Tibial artery (tissue), 4 donors: ENCODE measurements at regions not wholly inside any gene's neighbourhood (a gene's known extent, or its start where the extent isn't known, plus 50 kb on each side); places are given as distances from the start of the nearest gene placed in this dataset.

Experiments
- DNase-seq, 2 donors: peaks; one replicate each; pipeline ENCODE4 v3.0.0-alpha.2; 2019
- H3K27ac ChIP-seq, 2 donors: fragments of 200-600 bp; sonication (generic) in 1 of 2; 1 replicate in 1 of 2; 2 replicates in 1 of 2; pipeline ENCODE4 v1.5.1; 2018 to 2019; ENCODE audit warnings: mild to moderate bottlenecking in 1 of 2
- H3K27me3 ChIP-seq, 2 donors: fragments of 200-600 bp; sonication (generic) in 1 of 2; one replicate each; pipeline versions ENCODE4 v1.5.1 to v1.6.0; 2016 to 2019
- H3K36me3 ChIP-seq, 3 donors: fragments of 200-600 bp; sonication (generic) in 2 of 3; one replicate each; pipeline ENCODE4 v1.5.1; 2016 to 2019; ENCODE audit warnings: mild to moderate bottlenecking in 2 of 3
- H3K4me1 ChIP-seq, 4 donors: fragments of 200-600 bp; sonication (generic) in 2 of 4; 1 replicate in 3 of 4; 2 replicates in 1 of 4; pipeline ENCODE4 v1.5.1; 2016 to 2019
- H3K4me3 ChIP-seq, 2 donors: fragments of 200-600 bp; sonication (generic) in 1 of 2; 1 replicate in 1 of 2; 2 replicates in 1 of 2; pipeline ENCODE4 v1.5.1; 2018 to 2019; ENCODE audit warnings: mild to moderate bottlenecking in 2 of 2
- H3K9me3 ChIP-seq, 3 donors: fragments of 200-600 bp; sonication (generic) in 1 of 3; one replicate each; pipeline ENCODE4 v1.5.1; 2016 to 2019
- CTCF ChIP-seq, 2 experiments: fragments of 200-600 bp in 1 of 2; fragments of 450-650 bp in 1 of 2; IDR thresholded peaks; one replicate each; pipeline ENCODE4 v1.5.1; 2017 to 2019; ENCODE audit warnings: antibody characterized with exemption in 2 of 2, mild to moderate bottlenecking in 1 of 2, moderate library complexity in 1 of 2
- intact Hi-C: fragments of 100-400 bp; cut with DNase I; formaldehyde crosslinking; loops from one replicate; pipeline ENCODE4 v1.15.0; 2023; ENCODE audit warnings: low total_unique reads

- no peak for DNase-seq
- H3K36me3 ChIP-seq = no peaks in the 10 kb centered on the region
- intact Hi-C loops = no loop called here
- no peak overlapping the region for H3K27ac ChIP-seq
- no peaks in the 10 kb centered on the region for H3K9me3 ChIP-seq
- H3K4me3 ChIP-seq = no peak overlapping the region
- H3K4me1 ChIP-seq = no peaks in the 10 kb centered on the region
- H3K27me3 ChIP-seq = no peaks in the 10 kb centered on the region
- TF ChIP-seq CTCF (IDR thresholded peaks at IDR 0.05) = no peak
Measured at GRCh38 chr18:51997129-51997528, 342.9 kb upstream of the DCC start.

DNA sequence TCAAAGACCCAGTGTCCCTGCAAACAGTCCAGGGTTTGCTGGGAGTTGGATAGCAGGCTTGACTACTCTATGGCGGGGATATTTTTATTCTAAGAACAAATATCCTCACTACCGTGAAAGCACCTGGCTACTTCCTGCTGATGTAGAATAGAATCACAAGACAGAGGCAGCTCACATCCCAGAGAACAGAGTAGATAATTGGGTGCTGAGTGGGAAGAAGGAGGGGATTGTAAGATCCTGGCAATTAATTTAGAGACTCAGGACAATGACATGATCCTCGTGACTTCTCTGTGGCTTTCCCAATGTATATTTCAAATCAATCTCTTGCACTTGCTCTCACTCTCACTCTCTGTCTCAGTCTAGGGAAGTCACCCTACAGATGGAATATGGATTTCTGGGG, 341.9 kb upstream of the DCC start:
- intact Hi-C loops = no loop called here
- no peak for DNase-seq
- Histone ChIP-seq H3K9me3 (no peaks in the 10 kb centered on the region), H3K27ac (no peak overlapping the region), H3K4me3 (no peak overlapping the region), H3K27me3 (no peaks in the 10 kb centered on the region), H3K36me3 (no peaks in the 10 kb centered on the region), H3K4me1 (no peaks in the 10 kb centered on the region)
- TF ChIP-seq CTCF (IDR thresholded peaks at IDR 0.05) = no peak

DNA sequence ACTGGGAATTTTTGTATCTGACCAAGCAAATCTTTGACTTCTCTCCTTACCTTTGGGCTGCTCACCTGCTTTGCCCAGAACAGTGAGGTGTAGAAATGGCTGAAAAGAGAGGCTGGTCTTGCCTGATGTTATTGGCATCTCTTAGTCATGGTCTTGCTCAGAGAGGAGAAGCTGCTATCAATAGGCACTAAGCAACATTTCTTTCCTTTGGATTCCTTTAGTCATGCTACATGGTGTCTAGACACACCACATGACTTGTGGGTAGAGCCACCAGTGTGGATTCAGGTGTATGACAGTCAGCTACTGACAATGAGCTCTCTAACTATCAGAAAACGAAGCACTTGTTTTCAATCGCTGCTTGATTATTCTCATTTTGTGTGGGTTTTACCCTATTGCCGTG, 341.3 kb upstream of the DCC start:
- no peak overlapping the region for H3K4me3 ChIP-seq
- no peaks in the 10 kb centered on the region for H3K36me3 ChIP-seq
- no peak for DNase-seq
- no peak for TF ChIP-seq CTCF (IDR thresholded peaks at IDR 0.05)
- H3K27ac ChIP-seq = no peak overlapping the region
- H3K9me3 ChIP-seq = no peaks in the 10 kb centered on the region
- no peaks in the 10 kb centered on the region for H3K27me3 ChIP-seq
- no peaks in the 10 kb centered on the region for H3K4me1 ChIP-seq
- intact Hi-C loops = no loop called here

GRCh38 chr18:51999351-51999750, 340.6 kb upstream of the DCC start:
- TF ChIP-seq CTCF (IDR thresholded peaks at IDR 0.05) = no peak
- no peak overlapping the region for H3K4me3 ChIP-seq
- intact Hi-C loops = no loop called here
- no peaks in the 10 kb centered on the region for H3K27me3 ChIP-seq
- H3K9me3 ChIP-seq = no peaks in the 10 kb centered on the region
- no peak overlapping the region for H3K27ac ChIP-seq
- H3K4me1 ChIP-seq = no peaks in the 10 kb centered on the region
- no peaks in the 10 kb centered on the region for H3K36me3 ChIP-seq
- DNase-seq = no peak

DNA sequence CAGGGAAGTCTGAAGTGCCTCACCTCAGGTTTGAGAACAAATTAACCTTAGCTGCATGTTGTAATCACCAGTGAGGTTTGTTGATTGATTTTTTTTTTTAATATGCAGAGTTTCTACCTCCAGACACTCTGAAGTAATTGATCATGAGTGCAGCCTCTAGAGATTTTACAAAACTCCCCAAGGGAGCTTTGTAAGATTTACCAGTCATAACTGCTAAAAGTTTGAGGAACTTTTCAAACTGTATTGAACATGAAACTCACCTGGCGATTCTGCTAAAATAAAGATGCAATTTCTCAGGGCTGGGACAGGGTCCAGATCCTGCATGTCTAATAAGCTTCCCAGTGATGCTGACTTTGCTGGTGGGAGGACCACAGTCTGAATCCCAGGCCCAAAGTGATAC, 339.6 kb upstream of the DCC start:
- Histone ChIP-seq H3K36me3 (no peaks in the 10 kb centered on the region), H3K4me1 (no peaks in the 10 kb centered on the region), H3K27ac (no peak overlapping the region), H3K4me3 (no peak overlapping the region), H3K9me3 (no peaks in the 10 kb centered on the region), H3K27me3 (no peaks in the 10 kb centered on the region)
- no peak for DNase-seq
- intact Hi-C loops = no loop called here
- no peak for TF ChIP-seq CTCF (IDR thresholded peaks at IDR 0.05)

- intact Hi-C loops = no loop called here
- Histone ChIP-seq H3K4me1 (no peaks in the 10 kb centered on the region), H3K36me3 (no peaks in the 10 kb centered on the region), H3K4me3 (no peak overlapping the region), H3K9me3 (no peaks in the 10 kb centered on the region), H3K27me3 (no peaks in the 10 kb centered on the region), H3K27ac (no peak overlapping the region)
- TF ChIP-seq CTCF (IDR thresholded peaks at IDR 0.05) = no peak
- DNase-seq = no peak
Measured at GRCh38 chr18:52001106-52001505, 338.9 kb upstream of the DCC start.
